Endothelial cell of umbilical vein (primary cell): ENCODE measurements at regions not wholly inside any gene's neighbourhood (a gene's known extent, or its start where the extent isn't known, plus 50 kb on each side); places are given as distances from the start of the nearest gene placed in this dataset.
"Not testable (repeated sequence)": the region's sequence is repeated elsewhere in the genome, so short reads cannot be mapped to it uniquely, and the experiment has no call there.

Experiments
- CTCF ChIP-seq, 2 donors: IDR thresholded peaks; 1 replicate in 1 of 2; 2 replicates in 1 of 2; pipeline ENCODE4 v1.5.1; 2011; ENCODE audit warnings: low read length in 2 of 2, mild to moderate bottlenecking in 2 of 2, moderate library complexity in 2 of 2, control low read depth in 1 of 2, inconsistent platforms in 1 of 2, low read depth in 1 of 2; ENCODE audit not compliant: insufficient read depth in 1 of 2; ENCODE audit errors: extremely low read depth in 1 of 2
- EZH2 ChIP-seq: IDR thresholded peaks from 2 replicates; pipeline ENCODE4 v1.6.1; 2012; ENCODE audit warnings: borderline replicate concordance, low read depth, mild to moderate bottlenecking, moderate library complexity, low read length, inconsistent platforms; ENCODE audit not compliant: severe bottlenecking
- FOS ChIP-seq: IDR thresholded peaks from 2 replicates; pipeline ENCODE4 v1.6.1; 2011; ENCODE audit warnings: mild to moderate bottlenecking, low read length, moderate library complexity, borderline replicate concordance; ENCODE audit not compliant: insufficient read depth
- GATA2 ChIP-seq: IDR thresholded peaks from 2 replicates; pipeline ENCODE4 v1.7.0; 2011; ENCODE audit warnings: low read depth, mild to moderate bottlenecking, moderate library complexity, mixed read lengths, low read length; ENCODE audit not compliant: insufficient read length, insufficient read depth
- JUN ChIP-seq: IDR thresholded peaks from 2 replicates; pipeline ENCODE4 v1.6.1; 2011; ENCODE audit warnings: borderline replicate concordance, low read depth; ENCODE audit not compliant: insufficient read length, insufficient read depth
- MAX ChIP-seq: IDR thresholded peaks from 2 replicates; pipeline ENCODE4 v1.6.1; 2011; ENCODE audit not compliant: insufficient read depth, insufficient read length
- MYC ChIP-seq: IDR thresholded peaks from one replicate; pipeline ENCODE4 v1.6.1; 2011; ENCODE audit warnings: mild to moderate bottlenecking, low read depth, low read length
- POLR2A ChIP-seq: IDR thresholded peaks from 2 replicates; pipeline ENCODE4 v1.6.1; 2012; ENCODE audit warnings: low read depth, mild to moderate bottlenecking, control low read depth, low read length
- POLR2AphosphoS5 ChIP-seq: IDR thresholded peaks from 2 replicates; pipeline ENCODE4 v1.6.1; 2012; ENCODE audit warnings: low read depth, mild to moderate bottlenecking, control low read depth, low read length, moderate library complexity; ENCODE audit not compliant: insufficient read depth

GRCh38 chr12:25804286-25804685 lies 154.2 kb upstream of the RASSF8 start:
- not testable (repeated sequence) for TF ChIP-seq EZH2; CTCF (IDR thresholded peaks at IDR 0.05; ENCODE audit: extremely low read depth in 1 of 2, insufficient read depth in 1 of 2, low read depth in 1 of 2, low read length in 2 of 2); POLR2A; FOS; MYC; GATA2; POLR2AphosphoS5; JUN; MAX
